ENCODE measurements at regions not wholly inside any gene's neighbourhood (a gene's known extent, or its start where the extent isn't known, plus 50 kb on each side); places are given as distances from the start of the nearest gene placed in this dataset.

DNA sequence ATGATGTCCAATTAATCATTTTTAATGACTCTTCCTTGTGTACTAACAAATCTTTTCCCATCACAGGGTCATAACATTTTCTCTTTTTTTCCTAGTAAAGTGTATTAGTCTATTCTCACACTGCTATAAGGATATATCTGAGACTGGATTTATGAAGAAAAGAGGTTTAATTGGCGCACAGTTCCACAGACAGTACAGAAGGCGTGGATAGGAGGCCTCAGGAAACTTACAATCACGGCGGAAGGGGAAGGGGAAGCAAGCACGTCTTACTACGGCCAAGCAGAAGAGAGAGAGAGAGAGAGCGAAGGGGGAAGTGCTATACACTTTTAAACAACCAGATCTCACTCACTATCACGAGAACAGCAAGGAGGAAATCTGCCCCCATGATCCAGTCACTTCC is 359.4 kb upstream of the NFE2L3 start:
- no peak overlapping the region for H3K9ac ChIP-seq (ENCODE audit: low read length)
- H2AFZ ChIP-seq (ENCODE audit: low read length), result no peak overlapping the region
- H3K36me3 ChIP-seq (ENCODE audit: low read depth, low read length), result no peaks in the 10 kb centered on the region
- CTCF ChIA-PET, result no interaction called here
- no TSS peak for BruUV-seq (replicated peaks)
- H3K4me1 ChIP-seq (ENCODE audit: insufficient read depth, low read length), result no peaks in the 10 kb centered on the region
- H4K20me1 ChIP-seq (ENCODE audit: low read length), result no peaks in the 10 kb centered on the region
- H3K9me3 ChIP-seq (ENCODE audit: low read length), result no peaks in the 10 kb centered on the region
- H3K4me3 ChIP-seq (ENCODE audit: low read length), result no peak overlapping the region
- H3F3A ChIP-seq (ENCODE audit: low read length, unreplicated experiment), result no peaks in the 10 kb centered on the region
- intact Hi-C loops (cut with micrococcal nuclease), result no loop called here
- H3K9me2 ChIP-seq (replicated peaks; ENCODE audit: low read length), result no peaks in the 10 kb centered on the region
- ATAC-seq, result no peak
- POLR2A ChIA-PET (ENCODE audit: unreplicated experiment), result no interaction called here
- no peaks in the 10 kb centered on the region for H3K79me2 ChIP-seq (ENCODE audit: low read length)
- DNase-seq, result no peak
- H3K27ac ChIP-seq (ENCODE audit: low read length), result no peak overlapping the region
- H3K4me2 ChIP-seq (ENCODE audit: low read length), result no peak overlapping the region
- TF ChIP-seq EZH2 (IDR thresholded peaks at IDR 0.05; ENCODE audit: low read length, unreplicated experiment), result no peak
- TF ChIP-seq, protein P1, sequence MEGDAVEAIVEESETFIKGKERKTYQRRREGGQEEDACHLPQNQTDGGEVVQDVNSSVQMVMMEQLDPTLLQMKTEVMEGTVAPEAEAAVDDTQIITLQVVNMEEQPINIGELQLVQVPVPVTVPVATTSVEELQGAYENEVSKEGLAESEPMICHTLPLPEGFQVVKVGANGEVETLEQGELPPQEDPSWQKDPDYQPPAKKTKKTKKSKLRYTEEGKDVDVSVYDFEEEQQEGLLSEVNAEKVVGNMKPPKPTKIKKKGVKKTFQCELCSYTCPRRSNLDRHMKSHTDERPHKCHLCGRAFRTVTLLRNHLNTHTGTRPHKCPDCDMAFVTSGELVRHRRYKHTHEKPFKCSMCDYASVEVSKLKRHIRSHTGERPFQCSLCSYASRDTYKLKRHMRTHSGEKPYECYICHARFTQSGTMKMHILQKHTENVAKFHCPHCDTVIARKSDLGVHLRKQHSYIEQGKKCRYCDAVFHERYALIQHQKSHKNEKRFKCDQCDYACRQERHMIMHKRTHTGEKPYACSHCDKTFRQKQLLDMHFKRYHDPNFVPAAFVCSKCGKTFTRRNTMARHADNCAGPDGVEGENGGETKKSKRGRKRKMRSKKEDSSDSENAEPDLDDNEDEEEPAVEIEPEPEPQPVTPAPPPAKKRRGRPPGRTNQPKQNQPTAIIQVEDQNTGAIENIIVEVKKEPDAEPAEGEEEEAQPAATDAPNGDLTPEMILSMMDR (conservative IDR thresholded peaks at IDR 0.05; ENCODE audit: low read depth, low read length), result no peak
- no peak for TF ChIP-seq EZH2phosphoT487 (IDR thresholded peaks at IDR 0.05; ENCODE audit: borderline replicate concordance, low read length)
- peaks cover 14% of the 10 kb centered on the region; the same call in 1 of the 2 replicates for H3K27me3 ChIP-seq (ENCODE audit: low read length)

DNA sequence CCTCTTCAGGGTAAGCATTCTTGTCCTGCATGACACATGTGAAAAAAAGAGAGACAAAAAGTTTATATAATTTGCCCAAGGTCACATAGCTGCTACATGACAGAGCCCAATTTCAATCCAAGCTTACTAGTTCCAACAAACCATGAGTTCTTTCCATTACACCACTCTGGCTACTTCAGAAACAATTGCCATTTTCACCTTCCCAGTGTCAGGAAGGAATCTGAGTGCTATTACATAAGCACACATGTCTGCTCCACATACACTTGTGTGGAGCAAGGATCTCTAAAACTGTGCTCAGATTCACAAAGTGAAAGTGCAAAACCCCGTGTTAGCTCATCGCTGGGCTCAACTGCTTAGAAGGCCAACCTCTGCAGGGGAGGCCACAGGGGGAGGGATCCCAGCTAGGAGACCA is 356.2 kb upstream of the NFE2L3 start:
- no peak for TF ChIP-seq EZH2phosphoT487 (IDR thresholded peaks at IDR 0.05; ENCODE audit: borderline replicate concordance, low read length)
- no peak for TF ChIP-seq EZH2 (IDR thresholded peaks at IDR 0.05; ENCODE audit: low read length, unreplicated experiment)
- TF ChIP-seq, protein P1 (conservative IDR thresholded peaks at IDR 0.05; ENCODE audit: low read depth, low read length), result no peak
- ChIA-PET CTCF (no interaction called here), POLR2A (ENCODE audit: unreplicated experiment) (no interaction called here)
- H3K4me1 ChIP-seq (ENCODE audit: insufficient read depth, low read length), result no peaks in the 10 kb centered on the region
- H3K27ac ChIP-seq (ENCODE audit: low read length), result no peak overlapping the region
- no peaks in the 10 kb centered on the region for H3K36me3 ChIP-seq (ENCODE audit: low read depth, low read length)
- H4K20me1 ChIP-seq (ENCODE audit: low read length), result no peaks in the 10 kb centered on the region
- no peaks in the 10 kb centered on the region for H3K9me3 ChIP-seq (ENCODE audit: low read length)
- no peak for DNase-seq
- H2AFZ ChIP-seq (ENCODE audit: low read length), result no peak overlapping the region
- no TSS peak for BruUV-seq (replicated peaks)
- peaks cover 7% of the 10 kb centered on the region; the same call in 1 of the 2 replicates for H3K27me3 ChIP-seq (ENCODE audit: low read length)
- no peak overlapping the region for H3K9ac ChIP-seq (ENCODE audit: low read length)
- no peak for ATAC-seq
- intact Hi-C loops (cut with micrococcal nuclease), result no loop called here
- H3K9me2 ChIP-seq (replicated peaks; ENCODE audit: low read length), result no peaks in the 10 kb centered on the region
- no peaks in the 10 kb centered on the region for H3F3A ChIP-seq (ENCODE audit: low read length, unreplicated experiment)
- H3K4me3 ChIP-seq (ENCODE audit: low read length), result no peak overlapping the region
- no peaks in the 10 kb centered on the region for H3K79me2 ChIP-seq (ENCODE audit: low read length)
- peak overlapping the region; percentile 44; the same call in 1 of the 2 replicates for H3K4me2 ChIP-seq (ENCODE audit: low read length)

DNA sequence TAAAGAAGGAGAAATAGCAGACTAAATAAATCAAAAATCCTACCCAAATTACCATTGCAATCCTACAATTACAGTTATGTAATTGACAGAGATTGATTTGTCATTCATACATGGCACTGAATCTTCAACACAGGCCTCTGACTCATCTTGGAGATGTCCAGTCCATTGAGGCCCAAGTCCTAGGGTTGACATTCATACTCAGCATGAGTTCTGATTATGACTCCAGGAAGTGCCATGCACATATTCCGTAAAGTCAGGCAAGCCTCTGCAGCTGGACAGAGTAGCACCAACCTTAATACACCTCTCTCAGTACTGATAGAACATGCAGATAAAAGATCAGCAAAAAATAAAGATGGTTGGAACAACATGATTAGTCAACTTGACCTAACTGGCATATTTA is 353.7 kb upstream of the NFE2L3 start:
- no peak for TF ChIP-seq EZH2 (IDR thresholded peaks at IDR 0.05; ENCODE audit: low read length, unreplicated experiment)
- TF ChIP-seq, protein P1 (conservative IDR thresholded peaks at IDR 0.05; ENCODE audit: low read depth, low read length), result no peak
- no peak for TF ChIP-seq EZH2phosphoT487 (IDR thresholded peaks at IDR 0.05; ENCODE audit: borderline replicate concordance, low read length)
- Histone ChIP-seq H3K36me3 (ENCODE audit: low read depth, low read length) (no peaks in the 10 kb centered on the region), H3K9me3 (ENCODE audit: low read length) (no peaks in the 10 kb centered on the region), H4K20me1 (ENCODE audit: low read length) (no peaks in the 10 kb centered on the region), H3K4me3 (ENCODE audit: low read length) (no peak overlapping the region), H3K4me2 (ENCODE audit: low read length) (no peak overlapping the region), H3K79me2 (ENCODE audit: low read length) (no peaks in the 10 kb centered on the region), H3K4me1 (ENCODE audit: insufficient read depth, low read length) (no peaks in the 10 kb centered on the region), H2AFZ (ENCODE audit: low read length) (no peak overlapping the region), H3K27me3 (ENCODE audit: low read length) (peaks cover 23% of the 10 kb centered on the region), H3K9ac (ENCODE audit: low read length) (no peak overlapping the region), H3K9me2 (replicated peaks; ENCODE audit: low read length) (no peaks in the 10 kb centered on the region), H3F3A (ENCODE audit: low read length, unreplicated experiment) (no peaks in the 10 kb centered on the region), H3K27ac (ENCODE audit: low read length) (no peak overlapping the region)
- ATAC-seq (no peak), DNase-seq (no peak)
- POLR2A ChIA-PET (ENCODE audit: unreplicated experiment), result no interaction called here
- CTCF ChIA-PET, result no interaction called here
- BruUV-seq (replicated peaks), result no TSS peak
- intact Hi-C loops (cut with micrococcal nuclease), result no loop called here

All from PC-3 (cell line).